Activated T-helper 1 cell treated with anti-CD3 and anti-CD28 coated beads, Interleukin-2, amount 50 U/mL, for 16 hours (primary cell): ENCODE measurements at regions not wholly inside any gene's neighbourhood (a gene's known extent, or its start where the extent isn't known, plus 50 kb on each side); places are given as distances from the start of the nearest gene placed in this dataset.
"Not testable (repeated sequence)": the region's sequence is repeated elsewhere in the genome, so short reads cannot be mapped to it uniquely, and the experiment has no call there.

Experiments used
- DNase-seq, 2 donors: peaks; one replicate each; pipeline ENCODE4 v3.0.0-alpha.2; 2020; ENCODE audit warnings: low read depth in 1 of 2, low spot score in 1 of 2

- DNase-seq = not testable (repeated sequence)
These were observed 52.6 kb upstream of the KIF26B start for GRCh38 chr1:245102149-245102548.

- no peak for DNase-seq
These were observed 55.4 kb upstream of the KIF26B start for GRCh38 chr1:245099401-245099800.

- no peak for DNase-seq
These were observed 55.9 kb upstream of the KIF26B start for GRCh38 chr1:245098924-245099323.

GRCh38 chr1:245096311-245097066 lies 58.3 kb upstream of the KIF26B start:
- no peak for DNase-seq

GRCh38 chr1:245095903-245096302 lies 58.9 kb upstream of the KIF26B start:
- no peak for DNase-seq

GRCh38 chr1:245094954-245095353 lies 59.8 kb upstream of the KIF26B start:
- DNase-seq = no peak

DNA sequence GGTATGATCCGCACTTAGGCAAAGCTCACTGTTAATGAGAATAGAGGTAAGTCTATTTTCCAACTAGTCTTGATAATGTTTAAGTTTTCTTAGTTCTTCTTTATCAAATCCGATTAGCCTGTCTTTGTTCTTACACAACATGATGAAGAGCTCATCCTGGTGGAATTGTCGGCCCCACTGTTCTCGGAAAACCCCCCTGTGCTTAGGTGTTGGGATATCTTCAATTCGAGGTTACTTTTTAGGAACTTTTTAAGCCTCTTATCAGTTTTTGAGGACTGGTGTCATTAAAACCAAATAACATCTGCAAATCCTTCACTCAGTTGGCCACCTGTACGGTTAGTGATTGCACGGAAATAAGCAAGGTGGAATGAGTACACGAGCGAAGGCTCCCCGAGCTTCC lies 60.7 kb upstream of the KIF26B start:
- no peak for DNase-seq

GRCh38 chr1:245092638-245092976 lies 62.2 kb upstream of the KIF26B start:
- DNase-seq = no peak

DNA sequence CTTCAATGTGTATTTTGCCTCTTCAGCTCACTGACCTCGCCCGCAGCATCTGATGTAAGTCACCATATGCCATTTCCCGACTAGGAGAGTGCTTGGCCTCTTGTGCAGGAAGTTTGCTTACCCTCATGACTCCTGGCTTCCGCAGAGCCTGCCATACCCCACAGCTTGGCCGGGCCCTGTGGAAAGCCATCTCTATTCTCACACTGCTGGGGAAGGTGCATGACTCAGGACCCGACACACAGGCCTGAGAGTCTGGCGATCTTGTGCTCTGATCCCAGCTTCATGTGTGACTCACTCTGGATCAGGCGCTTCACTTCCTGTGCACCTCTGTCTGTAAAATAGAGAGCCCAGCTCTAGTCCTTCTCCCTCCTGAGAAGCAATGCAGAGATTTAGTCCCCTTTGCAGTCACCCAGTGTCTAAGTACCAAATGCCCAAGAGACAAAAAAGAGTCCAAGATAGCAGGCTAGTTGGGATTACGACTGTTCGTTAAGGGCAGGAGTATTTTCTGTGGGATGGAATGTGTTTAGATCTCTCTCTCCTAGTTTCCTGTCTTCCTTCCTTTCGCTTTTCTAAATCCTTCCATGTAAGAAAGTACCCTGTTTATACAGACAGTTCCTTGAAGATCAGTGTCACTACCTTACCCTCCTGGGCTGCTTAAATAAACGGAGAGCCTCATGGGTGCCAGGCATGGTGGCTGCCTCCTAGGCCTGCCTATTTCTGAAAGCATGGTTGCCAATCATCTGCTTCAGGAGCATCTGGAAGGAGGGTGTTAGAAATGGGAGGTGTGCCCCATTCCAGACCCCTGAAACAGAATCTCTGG lies 62.8 kb upstream of the KIF26B start:
- DNase-seq = no peak

DNA sequence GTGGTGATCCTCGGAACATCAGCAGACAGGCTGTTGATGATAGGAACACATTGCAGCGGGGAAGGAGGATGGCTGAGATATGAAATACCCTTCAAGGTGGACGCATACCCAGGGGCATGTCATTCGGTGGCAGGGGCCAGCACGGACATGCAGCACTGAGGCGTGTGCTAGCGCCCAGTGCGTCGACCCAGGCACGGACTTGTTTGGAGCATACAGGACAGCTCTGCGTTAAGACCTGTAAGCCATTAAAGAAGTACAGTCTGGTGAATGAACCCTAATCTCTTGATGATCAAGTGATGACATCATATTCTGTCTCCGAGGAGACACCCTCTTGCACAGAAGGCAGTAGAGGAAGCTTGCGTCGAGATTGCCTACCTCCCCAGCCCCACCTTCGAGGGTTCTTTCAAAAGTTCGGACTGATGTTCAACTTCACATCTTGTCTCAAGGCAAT lies 63.6 kb upstream of the KIF26B start:
- DNase-seq = no peak

DNA sequence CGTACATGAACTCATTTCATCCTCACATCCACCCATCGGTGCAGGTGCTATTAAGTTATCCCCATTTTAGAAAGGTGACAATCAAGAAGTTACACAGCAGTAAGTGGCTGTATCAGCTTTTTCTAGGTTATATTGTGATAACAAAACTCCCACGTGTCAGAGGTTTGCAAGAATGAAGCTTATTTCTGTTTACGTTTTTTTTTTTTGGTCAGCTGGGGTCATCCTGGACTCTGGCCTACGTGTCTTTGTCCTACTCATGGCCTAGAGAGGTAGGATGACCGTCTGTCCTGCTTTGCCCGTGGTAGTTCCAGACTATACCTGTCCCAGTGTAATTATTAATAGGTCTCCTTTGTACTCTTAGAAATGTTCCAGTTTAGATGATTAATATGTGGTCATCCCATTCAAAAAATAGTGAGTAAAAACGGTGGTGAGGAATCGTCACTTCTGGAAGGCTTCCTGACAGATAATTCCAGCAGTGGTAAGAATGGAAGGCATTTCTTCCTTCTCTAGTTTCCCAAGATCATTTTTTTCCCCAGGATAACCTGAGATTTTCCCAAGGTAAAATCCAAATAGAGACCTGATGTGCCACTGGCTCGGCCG lies 64.2 kb upstream of the KIF26B start:
- no peak for DNase-seq

- DNase-seq = no peak
These were observed 67.1 kb upstream of the KIF26B start for GRCh38 chr1:245087723-245088122.

DNA sequence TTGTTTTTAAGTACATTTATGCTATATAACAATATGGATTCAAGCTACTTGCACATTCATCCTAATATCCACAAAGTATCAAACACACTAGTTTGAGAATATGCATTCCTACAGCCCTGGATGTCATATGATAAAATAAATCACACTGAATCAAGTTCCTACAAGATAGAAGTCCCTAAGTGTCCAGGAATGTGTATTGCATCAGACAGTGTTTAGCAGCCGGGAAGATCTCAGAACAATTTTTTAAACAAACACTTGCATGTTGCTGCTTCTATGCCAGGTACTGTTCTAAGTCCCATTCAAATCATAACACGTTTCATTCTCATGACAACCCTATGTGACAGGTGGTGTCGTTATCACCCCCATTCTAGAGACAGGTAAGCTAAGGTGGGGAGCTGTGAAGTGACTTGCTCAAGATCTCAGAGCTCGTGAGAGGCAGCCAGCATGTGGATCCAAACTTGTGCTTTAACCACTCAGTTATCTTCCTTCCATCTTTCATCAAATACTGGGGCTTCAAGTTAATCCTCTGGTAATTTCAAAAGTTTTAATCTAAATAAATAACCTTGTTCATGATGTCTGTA lies 68.3 kb upstream of the KIF26B start:
- no peak for DNase-seq

DNA sequence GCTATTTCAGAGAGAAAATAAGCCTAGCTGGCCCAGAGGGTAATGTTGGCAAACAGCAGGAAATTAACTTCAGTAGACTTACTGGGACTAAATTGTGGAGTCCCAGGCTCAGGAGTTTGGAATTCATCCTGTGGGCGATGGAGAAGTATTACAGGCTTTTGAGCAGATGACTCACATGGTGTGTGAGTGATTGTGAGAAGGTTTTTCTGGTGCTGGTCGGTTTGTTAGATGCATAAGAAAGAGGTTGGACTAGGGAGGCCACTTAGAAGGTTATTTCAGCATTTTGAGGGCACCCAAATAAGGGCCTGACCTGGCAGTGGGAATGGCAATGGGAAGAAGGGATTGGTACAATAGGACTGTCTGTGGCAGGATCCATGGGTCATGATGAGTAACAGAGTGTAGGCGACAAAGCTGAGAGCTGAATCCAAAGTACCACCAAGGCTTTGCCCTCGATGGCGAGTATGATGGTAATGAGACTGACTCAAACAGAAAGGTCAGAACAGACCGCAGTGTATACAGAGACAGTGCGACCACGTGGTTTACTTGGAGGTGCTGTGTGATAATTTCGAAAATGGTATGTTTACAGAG lies 69.2 kb upstream of the KIF26B start:
- no peak for DNase-seq

- DNase-seq = no peak
These were observed 70.2 kb upstream of the KIF26B start for GRCh38 chr1:245084551-245084950.

- no peak for DNase-seq
These were observed 75.7 kb upstream of the KIF26B start for GRCh38 chr1:245079021-245079609.

- no peak for DNase-seq
These were observed 79.9 kb upstream of the KIF26B start for GRCh38 chr1:245074898-245075297.

- no peak for DNase-seq
These were observed 80.5 kb upstream of the KIF26B start for GRCh38 chr1:245074232-245074747.

GRCh38 chr1:245070836-245071615 lies 83.8 kb upstream of the KIF26B start:
- DNase-seq = no peak

DNA sequence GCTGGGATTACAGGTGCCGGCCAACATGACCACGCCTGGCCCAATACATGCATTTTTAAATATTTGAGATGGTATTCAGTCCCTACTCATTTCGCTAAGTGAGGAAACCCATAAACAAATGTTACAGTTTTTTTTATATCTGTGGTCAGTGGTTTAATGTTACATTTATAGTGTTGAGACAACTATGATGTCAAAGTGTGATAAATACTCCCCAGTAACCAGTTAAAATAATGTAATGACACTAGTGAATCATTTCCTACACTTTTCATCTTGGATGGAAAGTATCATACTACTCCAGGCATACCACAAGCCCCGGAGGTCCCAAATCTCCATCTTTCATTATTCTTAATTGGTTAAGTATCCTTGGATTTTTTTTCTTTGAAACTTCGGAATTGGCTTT lies 87.5 kb upstream of the KIF26B start:
- no peak for DNase-seq
